ENCODE measurements at regions not wholly inside any gene's neighbourhood (a gene's known extent, or its start where the extent isn't known, plus 50 kb on each side); places are given as distances from the start of the nearest gene placed in this dataset.

- Histone ChIP-seq H3K27ac (ENCODE audit: low read depth) (no peak overlapping the region), H3K9me2 (ENCODE audit: insufficient read depth) (0 out of 2 replicates have a peak, but pooled peaks cover 1% of the 10 kb centered on the region), H3K4me3 (no peak overlapping the region), H3K4me2 (no peak overlapping the region), H3K36me3 (ENCODE audit: insufficient read depth) (no peaks in the 10 kb centered on the region), H4K20me1 (replicated peaks; ENCODE audit: insufficient read depth) (no peaks in the 10 kb centered on the region), H3K4me1 (ENCODE audit: insufficient read depth) (peaks cover 9% of the 10 kb centered on the region), H2AFZ (no peak overlapping the region), H3K27me3 (ENCODE audit: insufficient read depth) (no peaks in the 10 kb centered on the region), H3K79me2 (replicated peaks; ENCODE audit: insufficient read depth) (no peaks in the 10 kb centered on the region), H3F3A (replicated peaks; ENCODE audit: low read depth) (no peaks in the 10 kb centered on the region)
- TF ChIP-seq ZNF331 (CRISPR knock-in tag; IDR thresholded peaks at IDR 0.05; ENCODE audit: low read depth): no peak
- no peak for TF ChIP-seq REST (IDR thresholded peaks at IDR 0.05; ENCODE audit: unreplicated experiment)
- no peak for TF ChIP-seq CREB1 (CRISPR knock-in tag; IDR thresholded peaks at IDR 0.05; ENCODE audit: low read depth)
- no peak for TF ChIP-seq CTCF (conservative IDR thresholded peaks at IDR 0.05; ENCODE audit: low read depth in 2 of 2)
- TF ChIP-seq ETS1 (IDR thresholded peaks at IDR 0.05): no peak
- TF ChIP-seq JUNB (IDR thresholded peaks at IDR 0.05; ENCODE audit: unreplicated experiment): no peak
- TF ChIP-seq POLR2AphosphoS5 (IDR thresholded peaks at IDR 0.05; ENCODE audit: low read depth): no peak
- H3K4me3 Mint-ChIP-seq: no peak overlapping the region
- no peak overlapping the region for H3K27ac Mint-ChIP-seq
- DNase-seq (ENCODE audit: low spot score) (no peak), ATAC-seq (no peak)
- peaks cover 8% of the 10 kb centered on the region for H3K27me3 Mint-ChIP-seq (ENCODE audit: insufficient read depth, low read depth, poor library complexity)
- H3K4me1 Mint-ChIP-seq: peaks cover 15% of the 10 kb centered on the region
- no peaks in the 10 kb centered on the region for H3K36me3 Mint-ChIP-seq (ENCODE audit: low read depth)
- H3K9me3 Mint-ChIP-seq: no peaks in the 10 kb centered on the region
These were observed 148.8 kb upstream of the TNPO1 start for GRCh38 chr5:72667708-72668107.

GRCh38 chr5:72662936-72663335 lies 153.5 kb upstream of the TNPO1 start:
- H3K4me1 Mint-ChIP-seq: peaks cover 25% of the 10 kb centered on the region
- no peaks in the 10 kb centered on the region for H3F3A ChIP-seq (replicated peaks; ENCODE audit: low read depth)
- peaks cover 16% of the 10 kb centered on the region for H3K4me1 ChIP-seq (ENCODE audit: insufficient read depth)
- H3K27me3 Mint-ChIP-seq (ENCODE audit: insufficient read depth, low read depth, poor library complexity): peaks cover 6% of the 10 kb centered on the region
- H3K79me2 ChIP-seq (replicated peaks; ENCODE audit: insufficient read depth): no peaks in the 10 kb centered on the region
- no peaks in the 10 kb centered on the region for H3K9me3 Mint-ChIP-seq
- H3K9me2 ChIP-seq (ENCODE audit: insufficient read depth): peaks cover 6% of the 10 kb centered on the region; the same call in 1 of the 2 replicates
- no peaks in the 10 kb centered on the region for H4K20me1 ChIP-seq (replicated peaks; ENCODE audit: insufficient read depth)
- no peak overlapping the region for H3K27ac ChIP-seq (ENCODE audit: low read depth)
- H3K36me3 ChIP-seq (ENCODE audit: insufficient read depth): no peaks in the 10 kb centered on the region
- H3K27ac Mint-ChIP-seq: no peak overlapping the region
- peak overlapping the region; percentile 55 for H3K4me2 ChIP-seq
- H3K4me3 ChIP-seq: no peak overlapping the region
- H3K27me3 ChIP-seq (ENCODE audit: insufficient read depth): no peaks in the 10 kb centered on the region
- peak overlapping the region; percentile 56 for H2AFZ ChIP-seq
- ATAC-seq (peak; percentile 73), DNase-seq (ENCODE audit: low spot score) (peak; percentile 55)
- H3K4me3 Mint-ChIP-seq: no peak overlapping the region
- H3K36me3 Mint-ChIP-seq (ENCODE audit: low read depth): no peaks in the 10 kb centered on the region
- no peak for TF ChIP-seq ETS1 (IDR thresholded peaks at IDR 0.05)
- no peak for TF ChIP-seq EZH2phosphoT487 (IDR thresholded peaks at IDR 0.05; ENCODE audit: unreplicated experiment)
- no peak for TF ChIP-seq REST (IDR thresholded peaks at IDR 0.05; ENCODE audit: unreplicated experiment)
- TF ChIP-seq CREB1 (CRISPR knock-in tag; IDR thresholded peaks at IDR 0.05; ENCODE audit: low read depth): no peak
- TF ChIP-seq CTCF (conservative IDR thresholded peaks at IDR 0.05; ENCODE audit: low read depth in 2 of 2): no peak
